A549 (cell line): ENCODE measurements at regions not wholly inside any gene's neighbourhood (a gene's known extent, or its start where the extent isn't known, plus 50 kb on each side); places are given as distances from the start of the nearest gene placed in this dataset.

Source experiments
- CHD2 ChIP-seq: fragments of 150-350 bp; IDR thresholded peaks from 2 replicates; pipeline ENCODE4 v1.6.1; 2014; ENCODE audit warnings: low read length; ENCODE audit not compliant: partially characterized antibody
- POLR2A ChIP-seq: IDR thresholded peaks from 2 replicates; pipeline ENCODE4 v1.6.1; 2012; ENCODE audit warnings: mild to moderate bottlenecking, low read length
- TF ChIP-seq, protein P1 (sequence below): fragments of >200 bp; sonication (Bioruptor Twin); formaldehyde crosslinking; IDR thresholded peaks from 3 replicates; pipeline ENCODE4 v1.5.1; 2016

- TF ChIP-seq, protein P1, sequence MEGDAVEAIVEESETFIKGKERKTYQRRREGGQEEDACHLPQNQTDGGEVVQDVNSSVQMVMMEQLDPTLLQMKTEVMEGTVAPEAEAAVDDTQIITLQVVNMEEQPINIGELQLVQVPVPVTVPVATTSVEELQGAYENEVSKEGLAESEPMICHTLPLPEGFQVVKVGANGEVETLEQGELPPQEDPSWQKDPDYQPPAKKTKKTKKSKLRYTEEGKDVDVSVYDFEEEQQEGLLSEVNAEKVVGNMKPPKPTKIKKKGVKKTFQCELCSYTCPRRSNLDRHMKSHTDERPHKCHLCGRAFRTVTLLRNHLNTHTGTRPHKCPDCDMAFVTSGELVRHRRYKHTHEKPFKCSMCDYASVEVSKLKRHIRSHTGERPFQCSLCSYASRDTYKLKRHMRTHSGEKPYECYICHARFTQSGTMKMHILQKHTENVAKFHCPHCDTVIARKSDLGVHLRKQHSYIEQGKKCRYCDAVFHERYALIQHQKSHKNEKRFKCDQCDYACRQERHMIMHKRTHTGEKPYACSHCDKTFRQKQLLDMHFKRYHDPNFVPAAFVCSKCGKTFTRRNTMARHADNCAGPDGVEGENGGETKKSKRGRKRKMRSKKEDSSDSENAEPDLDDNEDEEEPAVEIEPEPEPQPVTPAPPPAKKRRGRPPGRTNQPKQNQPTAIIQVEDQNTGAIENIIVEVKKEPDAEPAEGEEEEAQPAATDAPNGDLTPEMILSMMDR, result no peak
- no peak for TF ChIP-seq CHD2
- TF ChIP-seq POLR2A, result no peak
Observed at GRCh38 chr7:24455813-24456525, 117.3 kb upstream of the PALS2 start.
